A549 (cell line): ENCODE measurements at regions not wholly inside any gene's neighbourhood (a gene's known extent, or its start where the extent isn't known, plus 50 kb on each side); places are given as distances from the start of the nearest gene placed in this dataset.

Source experiments
- ATAC-seq, 2 experiments: fragments of 200-7000 bp in 1 of 2; fragments of >200 bp in 1 of 2; cut with Nextera tagmentation in 1 of 2; cut with Tn5 transposase in 1 of 2; 3 replicates each; pipeline versions ENCODE4 v1.8.0 to v1.9.1; 2018 to 2020; ENCODE audit warnings: mild to moderate bottlenecking in 1 of 2, moderate library complexity in 1 of 2
- CTCF ChIA-PET: fragments of 300-600 bp; sonication (Branson Sonifier 250); formaldehyde crosslinking; extraction: SDS; loops from one replicate; lab custom pipeline; 2021; ENCODE audit warnings: antibody characterized with exemption, inconsistent platforms; lab: Yijun Ruan, JAX
- POLR2A ChIA-PET: fragments of 350-600 bp; formaldehyde crosslinking; extraction: SDS; loops from one replicate; lab custom pipeline; 2021; ENCODE audit warnings: antibody characterized with exemption, inconsistent platforms; lab: Yijun Ruan, JAX
- DNase-seq, 2 experiments: peaks; one replicate each; pipeline versions ENCODE4 v3.0.0 to v3.0.0-alpha.2; 2011 to 2016; ENCODE audit warnings: low read depth in 1 of 2, low spot score in 1 of 2
- FAIRE-seq: peaks from 2 replicates; lab custom pipeline; 2011; peaks lifted over from hg19 to GRCh38; lab: Jason Lieb, UNC
- H3K27ac ChIP-seq, 2 experiments: fragments of >200 bp; sonication (Bioruptor Twin); formaldehyde crosslinking; 3 replicates each; pipeline ENCODE4 v1.5.1; 2016 to 2017
- H3K4me1 ChIP-seq: fragments of >200 bp; sonication (Bioruptor Twin); formaldehyde crosslinking; 3 replicates; pipeline ENCODE4 v1.6.1; 2016
- H3K4me2 ChIP-seq: fragments of >200 bp; sonication (Bioruptor Twin); formaldehyde crosslinking; 3 replicates; pipeline ENCODE4 v1.6.1; 2016
- H3K4me3 ChIP-seq: fragments of >200 bp; sonication (Bioruptor Twin); formaldehyde crosslinking; 3 replicates; pipeline ENCODE4 v1.5.1; 2016
- H3K9me3 ChIP-seq: fragments of >200 bp; sonication (Bioruptor Twin); formaldehyde crosslinking; 3 replicates; pipeline ENCODE4 v1.6.1; 2016
- BHLHE40 ChIP-seq: IDR thresholded peaks from 2 replicates; pipeline ENCODE4 v1.6.1; 2012; ENCODE audit warnings: low read depth, low read length, inconsistent platforms
- CBX2 ChIP-seq: fragments of 200-600 bp; sonication (generic); IDR thresholded peaks from 2 replicates; pipeline ENCODE4 v1.6.1; 2016; ENCODE audit warnings: low read depth, mild to moderate bottlenecking, borderline replicate concordance
- CBX8 ChIP-seq: fragments of 200-600 bp; sonication (generic); IDR thresholded peaks from 2 replicates; pipeline ENCODE4 v1.6.1; 2016
- ESRRA ChIP-seq: fragments of 150-350 bp; IDR thresholded peaks from 2 replicates; pipeline ENCODE4 v1.6.1; 2014; ENCODE audit warnings: mild to moderate bottlenecking, low read length, borderline replicate concordance
- FOSB ChIP-seq: fragments of 250-450 bp; sonication (Bioruptor Pico); IDR thresholded peaks from 2 replicates; pipeline ENCODE4 v1.5.0; 2020; ENCODE audit warnings: mild to moderate bottlenecking, moderate library complexity
- FOSL2 ChIP-seq, 2 experiments: fragments of 450-650 bp in 1 of 2; fragments of >200 bp in 1 of 2; sonication (Bioruptor Twin) in 1 of 2; formaldehyde crosslinking; IDR thresholded peaks; 2 replicates each; pipeline versions ENCODE4 v1.5.0 to v1.6.1; 2016 to 2020; ENCODE audit warnings: mild to moderate bottlenecking in 1 of 2, moderate library complexity in 1 of 2
- GATA3 ChIP-seq: IDR thresholded peaks from 2 replicates; pipeline ENCODE4 v1.6.1; 2012; ENCODE audit warnings: borderline replicate concordance
- HEYL ChIP-seq: fragments of 250-450 bp; sonication (Bioruptor Pico); IDR thresholded peaks from 2 replicates; pipeline ENCODE4 v1.8.0; 2021; ENCODE audit warnings: mild to moderate bottlenecking, moderate library complexity
- HOXA7 ChIP-seq: fragments of 250-450 bp; sonication (Bioruptor Pico); IDR thresholded peaks from 2 replicates; pipeline ENCODE4 v1.5.0; 2020; ENCODE audit warnings: mild to moderate bottlenecking, moderate library complexity
- HOXB13 ChIP-seq: fragments of 250-450 bp; sonication (Bioruptor Pico); IDR thresholded peaks from 2 replicates; pipeline ENCODE4 v1.5.0; 2020; ENCODE audit warnings: low read depth, mild to moderate bottlenecking, moderate library complexity
- JUNB ChIP-seq: fragments of >200 bp; sonication (Bioruptor Twin); formaldehyde crosslinking; IDR thresholded peaks from 2 replicates; pipeline ENCODE4 v1.6.1; 2016
- KDM1A ChIP-seq: fragments of 200-600 bp; sonication (generic); IDR thresholded peaks from 2 replicates; pipeline ENCODE4 v1.6.1; 2016; ENCODE audit warnings: low read depth, mild to moderate bottlenecking
- NPAS2 ChIP-seq: fragments of 250-450 bp; sonication (Bioruptor Pico); IDR thresholded peaks from 2 replicates; pipeline ENCODE4 v1.8.0; 2022; ENCODE audit warnings: mild to moderate bottlenecking, moderate library complexity, borderline replicate concordance
- PHF8 ChIP-seq: fragments of 200-600 bp; sonication (generic); IDR thresholded peaks from 2 replicates; pipeline ENCODE4 v1.6.1; 2016; ENCODE audit warnings: low read depth, mild to moderate bottlenecking, antibody characterized with exemption, moderate library complexity, borderline replicate concordance
- POLR2A ChIP-seq: IDR thresholded peaks from 2 replicates; pipeline ENCODE4 v1.6.1; 2012; ENCODE audit warnings: mild to moderate bottlenecking, low read length
- RARB ChIP-seq: fragments of 250-450 bp; sonication (Bioruptor Pico); IDR thresholded peaks from 2 replicates; pipeline ENCODE4 v1.8.0; 2021; ENCODE audit warnings: mild to moderate bottlenecking, moderate library complexity
- SMC3 ChIP-seq: fragments of >200 bp; sonication (Bioruptor Twin); formaldehyde crosslinking; IDR thresholded peaks from 3 replicates; pipeline ENCODE4 v1.6.1; 2018; ENCODE audit warnings: inconsistent platforms
- WGBS: methylation state at CpG from one replicate; pipeline ENCODE4 v1.1.6; 2017; ENCODE audit errors: missing lambda C conversion rate; 5-methylcytosine and 5-hydroxymethylcytosine counted together
- TF ChIP-seq, protein P1 (sequence below): fragments of 250-450 bp; sonication (Bioruptor Pico); IDR thresholded peaks from 2 replicates; pipeline ENCODE4 v1.5.0; 2021; ENCODE audit warnings: mild to moderate bottlenecking, moderate library complexity, borderline replicate concordance
- TF ChIP-seq, protein P2 (sequence below): fragments of 450-650 bp; IDR thresholded peaks from 2 replicates; pipeline ENCODE4 v1.6.1; 2014; ENCODE audit warnings: antibody characterized with exemption
- TF ChIP-seq, protein P3 (sequence below): IDR thresholded peaks from 2 replicates; pipeline ENCODE4 v1.6.1; 2012
- TF ChIP-seq, protein P4 (sequence below): fragments of >200 bp; sonication (Bioruptor Twin); formaldehyde crosslinking; IDR thresholded peaks from 3 replicates; pipeline ENCODE4 v1.6.1; 2016

DNA sequence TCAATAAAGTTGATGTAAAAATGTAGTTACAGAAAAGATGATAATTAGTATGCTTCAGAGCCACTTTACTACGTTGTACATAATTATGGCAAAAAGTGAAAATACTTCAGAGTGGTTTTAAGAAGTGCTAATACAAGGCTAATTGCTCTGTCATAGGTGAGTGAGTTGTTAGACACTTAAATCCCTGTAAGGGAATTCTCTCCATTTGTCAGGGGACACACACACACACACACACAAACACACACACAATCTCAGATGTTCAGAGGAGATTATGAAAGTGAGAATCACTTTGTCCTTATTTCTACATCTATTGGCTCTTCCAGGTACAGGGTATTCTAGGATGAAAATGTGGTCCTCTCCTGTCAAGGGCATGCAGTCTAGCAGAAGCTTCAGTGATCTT is 208.3 kb upstream of the PELI2 start (continued):
- no peak for TF ChIP-seq CBX2
- TF ChIP-seq, protein P1, sequence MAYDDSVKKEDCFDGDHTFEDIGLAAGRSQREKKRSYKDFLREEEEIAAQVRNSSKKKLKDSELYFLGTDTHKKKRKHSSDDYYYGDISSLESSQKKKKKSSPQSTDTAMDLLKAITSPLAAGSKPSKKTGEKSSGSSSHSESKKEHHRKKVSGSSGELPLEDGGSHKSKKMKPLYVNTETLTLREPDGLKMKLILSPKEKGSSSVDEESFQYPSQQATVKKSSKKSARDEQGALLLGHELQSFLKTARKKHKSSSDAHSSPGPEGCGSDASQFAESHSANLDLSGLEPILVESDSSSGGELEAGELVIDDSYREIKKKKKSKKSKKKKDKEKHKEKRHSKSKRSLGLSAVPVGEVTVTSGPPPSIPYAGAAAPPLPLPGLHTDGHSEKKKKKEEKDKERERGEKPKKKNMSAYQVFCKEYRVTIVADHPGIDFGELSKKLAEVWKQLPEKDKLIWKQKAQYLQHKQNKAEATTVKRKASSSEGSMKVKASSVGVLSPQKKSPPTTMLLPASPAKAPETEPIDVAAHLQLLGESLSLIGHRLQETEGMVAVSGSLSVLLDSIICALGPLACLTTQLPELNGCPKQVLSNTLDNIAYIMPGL (CRISPR knock-in tag) = no peak
- no peak for TF ChIP-seq JUNB

DNA sequence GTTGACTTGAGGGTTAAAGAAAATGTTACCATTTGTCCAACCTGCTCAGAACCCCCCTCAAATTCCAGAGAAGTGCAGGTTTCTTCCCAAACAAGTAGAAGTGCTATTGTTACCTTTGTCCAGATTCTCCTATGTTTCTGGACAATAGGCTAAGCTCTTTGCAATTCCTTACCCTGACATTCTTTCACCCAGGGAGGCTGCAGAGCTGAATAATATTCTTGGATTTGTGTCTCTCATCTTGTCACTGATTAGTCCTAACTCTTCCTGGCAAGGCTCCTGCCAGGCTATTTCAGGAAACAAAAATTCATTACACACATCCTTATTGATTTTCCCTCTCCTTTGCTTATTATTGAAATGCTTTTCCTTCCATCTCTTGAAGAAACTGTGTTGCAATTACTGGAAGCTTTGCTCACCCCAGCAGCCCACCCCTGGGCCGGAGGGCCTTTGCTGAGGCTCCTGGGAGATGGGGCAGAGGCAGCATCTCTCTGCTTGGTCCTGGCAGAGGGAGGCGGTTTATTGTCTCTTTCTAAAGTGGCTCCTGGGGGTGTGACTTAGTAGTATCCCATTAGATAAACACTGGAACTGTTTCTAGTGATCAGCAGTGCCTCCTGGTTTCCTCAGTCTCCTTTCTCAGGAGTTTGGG is 207.5 kb upstream of the PELI2 start:
- no peak overlapping the region for H3K4me3 ChIP-seq
- H3K4me1 ChIP-seq = no peaks in the 10 kb centered on the region
- POLR2A ChIA-PET = no interaction called here
- FAIRE-seq = no peak
- H3K4me2 ChIP-seq = no peak overlapping the region
- DNase-seq = no peak
- no peak overlapping the region for H3K27ac ChIP-seq
- no peak for ATAC-seq
- 68% methylated on average over 2 of the region's 2 CpGs for WGBS
- CTCF ChIA-PET = interaction anchor here (1.3 kb wide), 1 partner anchor 10 kb away, joined by 4 read pairs; no protein-coding TSS in a partner anchor
- no peak for TF ChIP-seq ESRRA
- TF ChIP-seq BHLHE40 = no peak
- TF ChIP-seq GATA3 = no peak
- no peak for TF ChIP-seq CBX8
- TF ChIP-seq, protein P2, sequence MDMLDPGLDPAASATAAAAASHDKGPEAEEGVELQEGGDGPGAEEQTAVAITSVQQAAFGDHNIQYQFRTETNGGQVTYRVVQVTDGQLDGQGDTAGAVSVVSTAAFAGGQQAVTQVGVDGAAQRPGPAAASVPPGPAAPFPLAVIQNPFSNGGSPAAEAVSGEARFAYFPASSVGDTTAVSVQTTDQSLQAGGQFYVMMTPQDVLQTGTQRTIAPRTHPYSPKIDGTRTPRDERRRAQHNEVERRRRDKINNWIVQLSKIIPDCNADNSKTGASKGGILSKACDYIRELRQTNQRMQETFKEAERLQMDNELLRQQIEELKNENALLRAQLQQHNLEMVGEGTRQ = no peak
- no peak for TF ChIP-seq HOXB13
- TF ChIP-seq, protein P3, sequence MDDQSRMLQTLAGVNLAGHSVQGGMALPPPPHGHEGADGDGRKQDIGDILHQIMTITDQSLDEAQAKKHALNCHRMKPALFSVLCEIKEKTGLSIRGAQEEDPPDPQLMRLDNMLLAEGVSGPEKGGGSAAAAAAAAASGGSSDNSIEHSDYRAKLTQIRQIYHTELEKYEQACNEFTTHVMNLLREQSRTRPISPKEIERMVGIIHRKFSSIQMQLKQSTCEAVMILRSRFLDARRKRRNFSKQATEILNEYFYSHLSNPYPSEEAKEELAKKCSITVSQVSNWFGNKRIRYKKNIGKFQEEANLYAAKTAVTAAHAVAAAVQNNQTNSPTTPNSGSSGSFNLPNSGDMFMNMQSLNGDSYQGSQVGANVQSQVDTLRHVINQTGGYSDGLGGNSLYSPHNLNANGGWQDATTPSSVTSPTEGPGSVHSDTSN = no peak
- no peaks in the 10 kb centered on the region for H3K9me3 ChIP-seq

DNA sequence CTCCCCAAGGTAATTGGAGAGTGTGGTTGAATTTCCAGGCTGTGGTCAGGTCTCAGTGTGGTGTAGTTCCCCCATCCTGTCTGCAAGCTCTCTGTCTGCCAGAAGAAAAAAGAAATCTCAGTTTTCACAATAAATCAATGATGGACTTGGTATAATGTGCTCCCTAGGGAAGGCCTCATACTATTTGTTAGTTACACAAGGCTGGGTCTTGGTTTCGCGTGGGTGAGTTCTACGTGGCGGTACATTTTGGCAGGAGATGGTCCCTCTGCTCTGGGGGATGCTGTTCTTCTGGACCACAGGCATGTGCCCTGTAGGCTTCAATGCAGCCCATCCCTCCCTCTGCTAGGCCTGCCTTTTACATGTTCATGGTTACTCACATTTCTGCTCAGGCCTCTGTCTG is 206.4 kb upstream of the PELI2 start:
- CTCF ChIA-PET = no interaction called here
- no peak overlapping the region for H3K4me3 ChIP-seq
- TF ChIP-seq POLR2A (no peak), SMC3 (no peak), RARB (CRISPR knock-in tag) (no peak), FOSB (CRISPR knock-in tag) (no peak), ESRRA (no peak), HEYL (CRISPR knock-in tag) (no peak), HOXA7 (CRISPR knock-in tag) (no peak), PHF8 (no peak), FOSL2 (IDR thresholded peaks at IDR 0.05) (no peak), FOSL2 (CRISPR knock-in tag; IDR thresholded peaks at IDR 0.05) (no peak), NPAS2 (CRISPR knock-in tag) (no peak), KDM1A (no peak)
- TF ChIP-seq, protein P3 = no peak
- TF ChIP-seq, protein P4, sequence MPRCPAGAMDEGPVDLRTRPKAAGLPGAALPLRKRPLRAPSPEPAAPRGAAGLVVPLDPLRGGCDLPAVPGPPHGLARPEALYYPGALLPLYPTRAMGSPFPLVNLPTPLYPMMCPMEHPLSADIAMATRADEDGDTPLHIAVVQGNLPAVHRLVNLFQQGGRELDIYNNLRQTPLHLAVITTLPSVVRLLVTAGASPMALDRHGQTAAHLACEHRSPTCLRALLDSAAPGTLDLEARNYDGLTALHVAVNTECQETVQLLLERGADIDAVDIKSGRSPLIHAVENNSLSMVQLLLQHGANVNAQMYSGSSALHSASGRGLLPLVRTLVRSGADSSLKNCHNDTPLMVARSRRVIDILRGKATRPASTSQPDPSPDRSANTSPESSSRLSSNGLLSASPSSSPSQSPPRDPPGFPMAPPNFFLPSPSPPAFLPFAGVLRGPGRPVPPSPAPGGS = no peak
- no peak for FAIRE-seq
- WGBS = 76% methylated on average over 4 of the region's 4 CpGs
- POLR2A ChIA-PET = no interaction called here
- ATAC-seq = no peak
- H3K27ac ChIP-seq = no peak overlapping the region
- 0 out of 3 replicates have a peak, but pooled peaks cover 3% of the 10 kb centered on the region for H3K9me3 ChIP-seq
- H3K4me1 ChIP-seq = no peaks in the 10 kb centered on the region
- no peak overlapping the region for H3K4me2 ChIP-seq
- DNase-seq = no peak
